COLO668 (cell line): ENCODE measurements at regions not wholly inside any gene's neighbourhood (a gene's known extent, or its start where the extent isn't known, plus 50 kb on each side); places are given as distances from the start of the nearest gene placed in this dataset.
A peak's percentile ranks its signal among the peaks of the same experiment; 100 is the strongest.

Experiments used
- DNase-seq: peaks from one replicate; lab custom pipeline; 2025; ENCODE audit not compliant: unreplicated experiment; lab: John Stamatoyannopoulos, UW

DNA sequence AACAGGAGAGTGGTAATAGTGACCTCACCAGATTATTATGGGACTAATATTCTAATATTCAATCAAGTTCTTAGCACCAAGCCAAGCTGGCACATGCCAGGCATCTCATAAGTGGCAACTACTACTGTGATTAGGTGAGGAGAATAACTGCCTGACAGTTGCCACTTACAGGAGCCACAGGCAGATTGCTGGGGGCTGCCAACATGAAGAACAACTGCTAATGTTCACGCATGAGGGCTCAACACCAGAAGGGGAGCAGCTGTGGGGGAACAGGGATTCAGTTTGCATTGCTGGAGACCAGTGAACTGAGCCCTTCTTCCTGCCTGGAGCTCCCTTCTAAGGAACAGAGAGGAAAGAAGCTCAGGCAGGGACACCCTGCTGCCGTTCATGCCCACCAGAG lies 504.5 kb downstream of the FOXO1 start:
- no peak for DNase-seq

DNA sequence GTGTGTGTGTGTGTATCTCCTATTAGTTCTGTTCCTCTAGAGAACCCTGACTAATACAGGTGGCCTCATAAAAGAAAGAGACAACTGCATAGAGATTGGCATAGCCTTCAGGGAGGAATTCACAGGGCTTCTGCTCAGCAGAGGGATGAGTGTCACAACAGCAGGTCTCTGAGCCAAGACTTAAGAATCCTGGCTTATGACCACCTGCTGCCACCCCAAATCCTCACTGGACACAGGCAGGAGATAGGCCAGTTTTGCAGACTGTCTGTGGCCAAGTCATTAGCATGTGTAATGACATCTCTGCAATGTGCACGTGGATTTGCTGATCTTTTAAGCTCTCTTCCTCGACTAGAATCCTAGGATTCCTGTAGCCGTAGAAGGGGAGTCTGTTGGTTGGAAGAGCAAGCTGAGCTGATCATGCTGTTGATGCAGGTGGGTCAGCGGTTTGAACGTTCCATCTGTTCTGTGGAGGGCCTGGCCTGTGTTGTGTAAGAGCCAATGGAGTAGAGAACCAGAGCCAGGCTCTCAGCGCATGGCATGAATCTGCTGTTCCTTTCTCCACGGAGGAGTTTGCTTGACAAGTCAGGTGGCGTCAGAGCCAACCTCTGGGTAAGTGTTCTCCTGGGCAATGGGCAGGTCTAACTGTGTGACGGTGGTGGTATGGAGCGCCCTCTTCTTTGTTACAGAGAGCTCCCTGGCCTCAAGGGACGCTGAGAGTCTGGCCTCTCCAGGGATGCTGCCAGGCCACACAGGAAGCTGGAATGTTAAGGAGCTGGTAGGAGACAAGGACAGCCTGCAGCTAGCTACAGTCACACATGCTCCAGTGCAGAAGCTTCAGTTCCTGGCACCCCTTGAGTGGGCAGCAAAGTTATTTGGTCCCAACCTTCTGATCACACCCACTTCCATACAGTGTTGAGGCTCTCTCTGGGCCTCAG lies 503.1 kb downstream of the FOXO1 start:
- no peak for DNase-seq

DNA sequence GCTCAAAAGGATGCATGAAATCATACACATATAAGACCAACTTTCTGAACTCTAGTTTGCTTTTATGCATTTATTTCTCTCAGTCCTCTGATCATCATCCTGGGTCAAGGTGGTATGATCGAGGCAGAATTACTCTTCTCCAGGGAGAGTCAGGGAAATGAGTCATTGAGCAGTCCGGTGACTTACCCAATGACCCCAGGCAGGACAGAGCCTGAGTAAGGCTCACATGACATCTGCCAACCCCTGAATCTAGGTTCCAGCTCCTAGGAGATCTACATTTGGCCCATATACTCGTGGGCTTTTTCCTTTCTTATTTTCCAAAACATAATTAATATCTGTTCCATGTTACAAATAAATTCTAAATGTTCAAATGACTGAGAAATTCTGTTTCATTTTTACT lies 502.3 kb downstream of the FOXO1 start:
- DNase-seq: no peak

DNA sequence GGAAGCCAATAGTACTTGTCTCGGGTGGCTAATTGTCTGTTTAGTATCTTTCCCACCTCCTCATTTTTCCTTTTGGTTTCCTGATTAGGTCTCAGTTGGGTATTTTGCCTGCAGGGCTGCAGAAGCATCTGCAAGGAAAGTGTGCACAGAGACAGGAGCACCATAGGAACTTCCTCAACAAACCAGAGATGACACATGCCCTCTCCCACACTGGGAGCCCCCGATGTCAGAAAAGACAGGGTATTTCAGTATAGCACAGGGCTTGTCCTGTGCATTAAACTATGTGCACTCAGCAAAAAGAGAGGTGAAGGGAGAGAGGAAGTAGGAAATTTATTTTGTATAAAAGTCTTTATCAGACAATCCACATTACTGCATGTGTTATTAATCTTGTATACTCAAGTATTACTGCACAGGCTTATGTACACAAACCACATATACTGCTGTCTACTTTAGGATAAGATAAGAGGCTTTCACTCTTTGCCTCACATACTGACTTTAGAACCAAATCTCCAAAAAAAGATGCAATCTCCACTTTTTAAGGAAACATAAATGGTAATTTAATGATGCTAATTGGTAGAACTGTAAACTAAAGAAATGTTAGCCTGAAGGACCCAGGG lies 501.0 kb downstream of the FOXO1 start:
- no peak for DNase-seq

DNA sequence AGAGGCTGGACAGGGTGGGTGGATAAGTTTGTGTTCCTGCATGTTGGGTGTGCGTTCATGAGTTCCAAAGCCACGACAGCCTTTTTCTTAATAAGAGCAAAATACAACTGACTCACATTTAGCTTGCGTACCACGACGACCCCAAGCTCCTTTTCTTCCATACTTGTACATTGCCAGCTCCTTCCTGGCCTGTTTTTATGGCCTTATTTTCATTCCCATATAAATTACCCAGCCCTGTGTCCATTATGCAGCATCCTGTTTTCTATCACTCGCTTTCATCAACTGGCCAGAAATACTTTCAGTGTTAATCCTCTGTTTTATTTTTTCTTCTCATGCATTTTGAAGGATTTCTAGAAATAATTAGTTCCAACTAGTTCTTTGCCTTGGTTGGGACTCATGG lies 499.1 kb downstream of the FOXO1 start:
- no peak for DNase-seq

DNA sequence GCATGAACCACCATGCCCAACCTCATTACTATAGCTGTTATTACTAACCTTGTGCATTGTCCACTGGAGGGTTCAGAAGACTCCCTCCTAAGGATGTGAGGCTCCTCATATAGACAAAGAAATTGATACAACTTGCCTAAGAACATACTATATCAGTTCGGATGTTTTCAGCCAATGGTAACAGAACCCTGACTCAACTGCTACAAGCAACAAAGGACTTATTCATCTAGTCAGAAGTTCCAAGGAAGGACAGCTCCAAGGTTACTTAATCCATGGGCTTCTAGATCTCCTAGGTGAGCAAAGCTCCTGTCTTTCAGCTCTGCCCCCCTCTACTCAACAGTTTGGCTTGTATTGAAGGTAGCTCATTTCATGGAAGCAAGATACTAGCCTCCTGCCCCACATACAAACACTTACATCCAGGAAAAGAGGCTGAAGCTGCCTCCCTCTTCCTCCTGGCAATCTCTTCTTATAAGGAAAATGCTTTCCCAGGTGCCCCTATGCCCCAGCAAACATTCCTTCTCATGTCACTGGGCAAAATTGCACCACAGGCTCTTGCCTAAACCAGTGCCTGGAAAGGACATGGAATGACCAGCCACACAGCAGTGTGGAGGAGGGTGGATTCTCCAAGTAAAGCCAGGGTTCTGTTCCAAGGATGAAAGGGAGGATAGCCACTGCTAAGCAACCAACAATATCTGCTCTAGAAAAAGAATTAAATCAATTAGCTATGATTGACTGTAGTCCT lies 497.8 kb downstream of the FOXO1 start:
- no peak for DNase-seq

DNA sequence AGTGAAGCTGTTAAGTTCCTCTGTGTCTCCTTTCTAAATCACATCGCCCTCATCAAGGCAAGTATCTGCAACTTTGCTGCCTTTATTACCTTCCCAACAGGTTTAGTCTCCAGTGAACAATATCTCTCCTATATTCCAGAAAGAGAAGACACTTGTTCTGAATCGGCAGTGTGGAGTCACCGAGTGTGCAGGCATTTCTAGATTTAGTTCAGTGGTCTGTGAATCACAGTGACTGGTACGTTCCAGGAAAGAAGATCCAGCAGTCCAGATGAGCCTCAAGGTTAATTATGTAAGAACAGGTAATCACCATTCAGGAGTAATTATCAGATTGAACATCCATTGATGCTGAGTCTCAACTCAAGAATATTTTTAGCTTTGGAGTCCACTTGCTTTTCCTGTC lies 497.0 kb downstream of the FOXO1 start:
- DNase-seq: no peak

DNA sequence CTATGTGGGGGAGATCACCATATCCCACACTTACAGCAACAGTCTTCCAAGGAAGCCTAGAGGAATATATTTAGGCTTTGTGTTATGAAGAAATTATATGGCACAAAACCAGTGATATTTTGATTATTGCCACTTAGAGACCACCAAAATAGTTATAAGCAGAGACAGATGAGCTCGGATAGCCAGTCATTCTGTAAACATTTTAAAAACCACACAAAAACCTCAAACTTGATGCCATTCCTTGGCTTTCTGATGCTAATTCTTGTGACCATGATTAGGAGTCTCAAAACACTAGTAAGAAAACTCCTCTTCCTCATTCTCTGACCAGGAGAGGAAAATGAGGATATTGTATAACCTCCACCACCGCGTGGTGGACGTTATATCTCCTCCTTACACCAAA lies 496.4 kb downstream of the FOXO1 start:
- no peak for DNase-seq

DNA sequence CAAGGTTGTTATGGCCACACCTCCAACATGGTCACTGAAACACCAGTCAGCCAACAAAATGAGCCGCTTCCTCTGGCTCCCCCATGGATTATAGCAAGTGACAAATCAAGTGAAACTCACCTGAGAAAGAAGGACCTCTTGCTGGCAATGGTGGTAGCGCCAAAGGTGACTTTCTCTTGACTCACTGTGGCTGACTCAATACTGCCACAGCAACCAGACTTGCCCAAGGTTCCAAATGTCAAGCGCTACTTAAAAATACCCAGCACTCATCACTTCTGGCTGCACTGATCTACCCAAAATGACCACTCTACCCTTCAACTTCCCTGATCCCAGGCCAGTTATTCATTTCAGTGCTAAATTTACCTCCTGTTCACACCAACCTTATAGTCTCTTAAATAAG lies 495.5 kb downstream of the FOXO1 start:
- no peak for DNase-seq

DNA sequence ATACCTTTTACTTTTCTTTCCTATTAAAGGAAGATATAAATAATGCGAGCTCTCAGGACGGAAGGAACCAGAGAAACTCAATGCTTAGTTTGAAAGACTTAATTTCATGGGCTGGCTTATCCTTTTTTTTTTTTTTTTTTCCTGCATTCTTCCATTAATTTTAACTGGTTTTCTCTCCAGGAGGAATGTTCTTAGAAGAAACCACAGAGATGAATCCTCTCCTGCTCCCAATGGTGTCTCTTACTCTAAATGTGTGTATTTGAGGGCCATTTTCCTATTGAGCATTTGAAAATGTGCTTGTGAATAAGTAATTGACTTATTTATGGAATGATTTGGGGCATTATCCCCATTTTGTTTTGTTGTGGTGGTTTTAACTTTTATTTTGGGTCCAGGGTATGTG lies 494.9 kb downstream of the FOXO1 start:
- no peak for DNase-seq

DNA sequence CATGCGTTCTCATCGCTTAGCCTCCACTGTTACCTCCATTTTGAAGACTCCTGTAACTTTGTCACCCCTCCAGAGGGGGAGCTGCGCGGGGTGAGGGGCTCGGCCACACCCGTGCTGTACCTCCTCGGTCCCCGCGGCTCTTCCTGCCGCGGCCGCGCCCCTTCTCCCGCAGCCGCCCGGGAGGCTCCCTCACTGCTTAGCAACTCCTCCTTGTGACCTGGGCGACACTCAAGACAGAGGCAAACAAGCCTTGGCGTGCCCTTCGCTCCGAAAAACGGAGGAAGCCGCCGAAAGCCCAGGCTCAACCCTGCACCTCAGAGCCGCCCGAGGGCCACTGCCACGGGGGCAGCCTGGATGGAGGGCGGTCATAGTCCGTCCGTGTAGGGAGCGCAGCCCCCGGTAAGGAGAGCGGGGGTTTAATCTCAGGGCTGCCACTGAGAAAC lies 494.3 kb downstream of the FOXO1 start:
- no peak for DNase-seq

DNA sequence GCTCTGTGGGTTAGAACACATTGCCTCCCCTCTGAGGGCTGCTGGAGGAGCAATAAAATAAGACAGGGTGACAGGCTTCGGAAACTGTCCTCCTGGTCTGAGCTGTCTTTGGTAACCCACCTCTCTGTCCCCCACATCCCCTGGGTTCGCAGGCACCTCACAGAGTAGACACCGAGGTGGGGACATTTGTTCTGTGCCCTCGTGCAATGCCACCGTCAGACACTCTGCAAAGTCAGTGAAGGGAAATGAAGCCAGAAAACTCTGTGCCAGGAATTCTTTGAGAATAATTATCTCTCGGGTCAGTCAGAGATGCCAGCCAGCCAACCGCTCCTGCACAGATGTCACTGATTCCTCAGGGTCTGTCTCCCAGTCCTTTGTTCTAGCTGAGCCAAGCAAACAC lies 493.6 kb downstream of the FOXO1 start:
- DNase-seq: no peak

DNA sequence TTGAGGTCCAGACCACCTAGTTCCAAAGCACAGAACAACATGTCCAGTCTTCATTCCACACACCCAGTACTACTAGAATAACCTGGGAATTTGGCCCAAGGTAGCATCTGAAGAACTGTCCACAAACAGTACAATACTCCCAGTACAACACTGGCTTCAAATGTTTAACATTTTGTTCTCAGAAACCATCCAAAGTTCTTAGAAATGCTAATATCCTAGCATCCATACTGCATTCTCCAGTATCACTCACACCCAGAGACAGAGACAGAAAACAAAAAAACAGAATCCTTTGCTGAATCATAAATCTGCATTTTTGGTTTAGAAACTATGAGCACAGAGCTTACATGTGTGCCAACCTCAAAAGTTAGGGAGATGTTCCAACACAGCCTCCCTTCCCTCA lies 490.8 kb downstream of the FOXO1 start:
- no peak for DNase-seq

DNA sequence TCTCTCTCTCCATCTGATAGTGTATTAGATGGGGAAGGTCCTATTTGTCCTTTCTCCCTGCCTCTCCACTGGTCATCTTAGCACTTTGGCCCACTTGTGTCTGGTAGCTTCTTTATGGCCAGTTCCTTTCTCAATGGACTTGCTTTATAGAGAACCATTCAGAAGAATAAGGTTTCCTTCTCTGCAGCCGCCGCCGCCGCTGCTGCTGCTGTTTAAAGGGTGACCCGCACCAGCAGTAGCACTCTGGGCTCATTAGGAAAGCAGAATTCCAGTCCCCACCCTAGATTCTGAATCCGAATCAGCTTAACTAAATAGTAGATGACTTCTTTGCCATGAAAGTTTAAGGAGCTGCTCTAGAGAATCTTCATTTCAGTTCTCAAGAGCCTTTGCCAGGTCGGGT lies 490.2 kb downstream of the FOXO1 start:
- DNase-seq: no peak

DNA sequence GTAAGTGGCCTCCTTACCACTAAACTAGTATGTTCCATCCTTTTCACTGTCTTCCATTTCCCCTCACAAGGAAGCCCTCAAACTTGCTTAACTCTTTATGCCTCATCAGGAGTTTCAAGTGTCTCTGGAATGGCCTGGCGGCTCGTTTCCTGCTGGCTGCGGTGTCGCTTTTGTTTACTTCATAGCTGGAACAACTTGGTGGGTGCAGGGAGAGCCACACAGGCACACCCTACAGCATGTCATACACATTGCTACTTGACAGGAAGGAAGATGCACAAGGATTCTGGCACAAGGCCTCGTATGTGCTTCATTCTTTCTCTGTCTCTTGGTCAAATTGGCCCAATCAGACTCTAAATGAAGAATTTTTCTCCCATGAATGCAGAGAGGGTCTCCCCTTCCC lies 488.3 kb downstream of the FOXO1 start:
- no peak for DNase-seq

DNA sequence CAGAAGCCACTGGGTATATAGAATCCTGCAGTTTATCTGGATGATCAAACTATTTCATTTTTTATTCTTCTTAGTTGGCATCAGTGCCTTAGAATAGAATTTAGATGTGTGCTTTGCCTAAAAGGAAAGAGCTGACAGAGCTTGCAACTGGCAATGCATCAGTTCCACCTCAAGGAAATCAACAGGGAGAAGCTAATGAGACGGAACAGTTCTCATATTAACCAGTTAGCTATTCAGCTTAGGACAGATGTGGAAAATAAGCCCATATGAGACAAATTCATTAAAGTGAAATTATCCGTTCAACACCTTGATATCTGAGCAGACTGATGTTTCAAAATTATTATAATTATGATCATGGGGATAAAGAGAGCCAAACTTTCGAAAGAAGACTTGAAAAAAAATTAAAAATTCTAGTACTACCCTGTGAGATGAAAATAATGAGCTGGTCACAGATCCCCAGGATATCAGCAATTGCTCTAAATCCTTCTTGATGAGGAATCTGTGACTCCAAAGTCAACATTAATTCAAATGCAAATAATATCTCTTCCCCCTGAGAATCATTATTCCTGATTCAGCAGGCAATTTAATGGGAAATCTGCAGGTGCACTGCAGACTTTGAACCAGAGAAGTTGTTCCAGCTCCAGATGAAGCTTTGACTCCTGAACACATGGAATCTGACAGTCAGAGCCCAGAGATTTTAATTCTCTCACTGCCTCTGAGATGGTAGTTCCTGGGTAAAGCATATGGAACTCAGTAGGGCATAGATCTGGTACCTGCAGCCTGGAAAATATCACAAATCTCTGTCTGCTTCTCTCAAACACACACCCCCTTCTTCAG lies 486.8 kb downstream of the FOXO1 start:
- no peak for DNase-seq

DNA sequence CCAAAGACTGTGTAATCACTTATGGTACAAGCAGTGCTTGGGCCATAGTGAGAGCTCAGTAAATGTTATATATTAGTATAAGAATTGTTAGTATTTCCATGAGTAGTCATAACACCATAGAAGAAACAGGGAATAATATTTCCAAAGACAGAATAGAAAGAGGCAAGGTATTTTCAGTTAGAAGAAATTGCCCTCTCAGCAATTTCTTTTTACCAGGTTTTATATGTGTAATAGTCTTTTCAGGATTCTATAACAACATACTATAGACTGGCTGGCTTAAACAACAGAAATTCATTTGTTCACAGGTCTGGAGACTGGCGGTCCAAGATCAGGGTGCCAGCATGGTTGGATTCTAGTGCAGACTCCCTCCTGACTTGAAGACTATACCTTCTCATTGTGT lies 485.7 kb downstream of the FOXO1 start:
- DNase-seq: no peak

DNA sequence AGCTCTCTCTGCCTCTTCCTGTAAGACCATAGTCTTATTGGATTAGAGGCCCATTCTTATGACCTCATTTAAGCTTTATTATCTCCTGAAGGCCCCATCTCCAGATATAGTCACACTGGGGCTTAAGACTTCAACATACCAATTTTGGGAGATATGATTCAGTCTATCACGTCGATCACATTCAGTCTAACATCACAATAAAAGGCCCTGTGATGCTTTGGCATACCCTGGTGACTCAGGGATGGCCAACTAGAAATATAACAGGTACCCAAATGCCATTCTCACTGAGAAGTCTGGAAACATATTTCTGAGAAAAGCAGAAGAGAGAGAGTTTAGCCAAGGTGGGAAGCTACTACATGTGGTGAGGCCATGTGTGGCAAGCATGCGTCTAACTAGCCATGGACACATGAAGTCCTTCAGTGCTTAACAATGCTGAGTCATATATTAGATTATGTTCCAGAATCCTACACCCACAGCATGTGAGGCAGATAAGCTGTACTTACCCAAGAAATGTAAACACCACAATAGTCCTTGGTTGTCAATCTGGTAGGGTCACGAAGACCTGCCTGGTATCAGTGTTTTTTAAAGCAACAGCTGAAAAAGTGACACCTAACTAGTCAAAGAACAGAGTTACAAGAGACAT lies 485.1 kb downstream of the FOXO1 start:
- DNase-seq: peak; percentile 43

DNA sequence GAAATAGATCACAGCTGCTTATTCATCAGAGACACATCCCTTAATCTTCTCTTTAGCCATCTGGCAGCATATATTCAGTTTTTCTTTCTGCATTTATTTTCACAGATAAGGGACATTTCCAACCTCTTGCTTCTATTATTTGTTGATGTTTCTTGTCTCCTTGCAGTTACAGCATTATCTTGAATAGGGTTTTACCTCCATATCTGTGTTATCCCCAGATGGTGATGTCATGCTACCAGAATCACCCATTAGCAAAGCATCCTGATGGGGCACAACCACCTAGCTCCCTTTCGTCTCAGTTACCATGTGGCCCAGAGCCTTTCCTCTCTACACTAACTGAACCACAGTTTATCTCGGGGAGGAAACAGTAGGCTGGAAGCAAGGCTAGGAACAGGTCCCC lies 483.9 kb downstream of the FOXO1 start:
- DNase-seq: no peak

DNA sequence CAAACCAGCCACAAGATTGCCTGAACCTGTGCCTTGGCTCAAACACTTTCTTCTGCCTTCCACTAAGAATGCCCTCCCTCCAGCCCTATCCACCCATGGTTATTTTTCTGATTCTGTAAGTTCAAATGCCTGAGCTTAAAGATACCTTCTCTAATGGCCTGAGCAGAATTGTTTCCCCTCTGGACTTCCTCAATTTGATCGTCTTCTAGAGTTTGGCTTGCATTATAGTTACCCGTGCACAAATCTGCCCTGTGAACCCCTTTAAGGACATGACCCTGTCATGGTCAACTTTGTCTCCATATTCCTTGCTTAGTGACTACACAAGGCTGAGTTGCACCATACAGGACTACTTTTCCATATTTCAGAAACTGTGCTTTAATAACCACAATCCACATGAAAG lies 481.0 kb downstream of the FOXO1 start:
- DNase-seq: no peak

DNA sequence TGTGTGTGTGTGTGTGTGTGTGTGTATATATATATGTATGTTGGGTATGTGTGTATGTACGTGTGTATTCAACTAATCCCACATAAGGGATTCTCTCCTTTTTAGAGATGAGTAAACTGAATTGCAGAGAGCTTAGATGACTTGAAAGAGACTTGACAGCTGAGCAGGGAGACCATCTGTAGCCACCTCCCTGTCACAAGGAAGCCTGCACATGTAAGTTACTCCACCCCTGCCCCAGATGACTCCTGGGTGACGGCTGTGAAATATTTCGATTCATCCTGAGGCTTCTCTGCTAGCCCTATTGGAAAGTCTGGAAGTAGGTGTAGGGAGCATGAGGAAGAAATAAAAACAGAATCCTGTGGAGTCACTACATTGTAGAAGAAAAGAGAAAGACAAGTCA lies 480.4 kb downstream of the FOXO1 start:
- DNase-seq: no peak
